ENCODE measurements at regions not wholly inside any gene's neighbourhood (a gene's known extent, or its start where the extent isn't known, plus 50 kb on each side); places are given as distances from the start of the nearest gene placed in this dataset.

GRCh38 chr12:24483732-24484131, 465.2 kb downstream of the BCAT1 start:
- Histone ChIP-seq H4K20me1 (ENCODE audit: insufficient read depth, poor library complexity, severe bottlenecking) (no peaks in the 10 kb centered on the region), H3K4me1 (ENCODE audit: insufficient read depth) (no peaks in the 10 kb centered on the region), H3K36me3 (replicated peaks; ENCODE audit: insufficient read depth, low read depth) (no peaks in the 10 kb centered on the region), H3K4me3 (no peak overlapping the region), H3K79me2 (peaks cover 6% of the 10 kb centered on the region), H3K27me3 (no peaks in the 10 kb centered on the region), H3K27ac (no peak overlapping the region), H3K9me3 (ENCODE audit: low read depth) (no peaks in the 10 kb centered on the region), H3K4me2 (no peak overlapping the region), H3K9me2 (replicated peaks; ENCODE audit: insufficient read depth) (no peaks in the 10 kb centered on the region), H2AFZ (no peak overlapping the region)
- DNase-seq (ENCODE audit: low spot score): no peak
- no peak for TF ChIP-seq CTCF (IDR thresholded peaks at IDR 0.05; ENCODE audit: poor library complexity)
- TF ChIP-seq EZH2 (IDR thresholded peaks at IDR 0.05; ENCODE audit: borderline replicate concordance): no peak
- TF ChIP-seq EZH2phosphoT487 (IDR thresholded peaks at IDR 0.05; ENCODE audit: low read depth, severe bottlenecking, unreplicated experiment): no peak
- 68% methylated on average over 3 of the region's 3 CpGs for WGBS (ENCODE audit: low lambda C conversion rate, missing lambda C conversion rate)

- TF ChIP-seq EZH2phosphoT487 (IDR thresholded peaks at IDR 0.05; ENCODE audit: low read depth, severe bottlenecking, unreplicated experiment) (no peak), CTCF (IDR thresholded peaks at IDR 0.05; ENCODE audit: poor library complexity) (no peak), EZH2 (IDR thresholded peaks at IDR 0.05; ENCODE audit: borderline replicate concordance) (no peak)
- Histone ChIP-seq H3K27ac (no peak overlapping the region), H4K20me1 (ENCODE audit: insufficient read depth, poor library complexity, severe bottlenecking) (no peaks in the 10 kb centered on the region), H3K4me2 (no peak overlapping the region), H3K4me3 (no peak overlapping the region), H3K27me3 (no peaks in the 10 kb centered on the region), H2AFZ (no peak overlapping the region), H3K36me3 (replicated peaks; ENCODE audit: insufficient read depth, low read depth) (no peaks in the 10 kb centered on the region), H3K79me2 (peaks cover 5% of the 10 kb centered on the region), H3K9me2 (replicated peaks; ENCODE audit: insufficient read depth) (no peaks in the 10 kb centered on the region), H3K4me1 (ENCODE audit: insufficient read depth) (no peaks in the 10 kb centered on the region), H3K9me3 (ENCODE audit: low read depth) (no peaks in the 10 kb centered on the region)
- WGBS (ENCODE audit: low lambda C conversion rate, missing lambda C conversion rate): 80% methylated on average over 3 of the region's 3 CpGs
- DNase-seq (ENCODE audit: low spot score): no peak
These were observed 465.9 kb downstream of the BCAT1 start for GRCh38 chr12:24482882-24483604.

- Histone ChIP-seq H3K4me2 (no peak overlapping the region), H3K27me3 (no peaks in the 10 kb centered on the region), H3K4me1 (ENCODE audit: insufficient read depth) (no peaks in the 10 kb centered on the region), H3K4me3 (no peak overlapping the region), H3K9me3 (ENCODE audit: low read depth) (no peaks in the 10 kb centered on the region), H3K79me2 (peaks cover 11% of the 10 kb centered on the region), H2AFZ (no peak overlapping the region), H3K27ac (no peak overlapping the region), H3K36me3 (replicated peaks; ENCODE audit: insufficient read depth, low read depth) (no peaks in the 10 kb centered on the region), H4K20me1 (ENCODE audit: insufficient read depth, poor library complexity, severe bottlenecking) (no peaks in the 10 kb centered on the region), H3K9me2 (replicated peaks; ENCODE audit: insufficient read depth) (no peaks in the 10 kb centered on the region)
- 95% methylated on average over 3 of the region's 3 CpGs for WGBS (ENCODE audit: low lambda C conversion rate, missing lambda C conversion rate)
- DNase-seq (ENCODE audit: low spot score): no peak
- no peak for TF ChIP-seq EZH2 (IDR thresholded peaks at IDR 0.05; ENCODE audit: borderline replicate concordance)
- TF ChIP-seq EZH2phosphoT487 (IDR thresholded peaks at IDR 0.05; ENCODE audit: low read depth, severe bottlenecking, unreplicated experiment): no peak
- no peak for TF ChIP-seq CTCF (IDR thresholded peaks at IDR 0.05; ENCODE audit: poor library complexity)
These were observed 466.9 kb downstream of the BCAT1 start for GRCh38 chr12:24482044-24482443.
